GM12873 (cell line): ENCODE measurements at regions not wholly inside any gene's neighbourhood (a gene's known extent, or its start where the extent isn't known, plus 50 kb on each side); places are given as distances from the start of the nearest gene placed in this dataset.

Experiments used
- CTCF ChIP-seq: IDR thresholded peaks from 2 replicates; pipeline ENCODE4 v1.5.1; 2012; ENCODE audit warnings: low read depth, mild to moderate bottlenecking, moderate library complexity, low read length, control low read depth; ENCODE audit not compliant: insufficient read depth; ENCODE audit errors: missing control alignments

- no peak for TF ChIP-seq CTCF
Measured at GRCh38 chr1:82762829-82763532, 962.2 kb downstream of the ADGRL2 start.

- no peak for TF ChIP-seq CTCF
Measured at GRCh38 chr1:82759035-82759434, 958.3 kb downstream of the ADGRL2 start.

DNA sequence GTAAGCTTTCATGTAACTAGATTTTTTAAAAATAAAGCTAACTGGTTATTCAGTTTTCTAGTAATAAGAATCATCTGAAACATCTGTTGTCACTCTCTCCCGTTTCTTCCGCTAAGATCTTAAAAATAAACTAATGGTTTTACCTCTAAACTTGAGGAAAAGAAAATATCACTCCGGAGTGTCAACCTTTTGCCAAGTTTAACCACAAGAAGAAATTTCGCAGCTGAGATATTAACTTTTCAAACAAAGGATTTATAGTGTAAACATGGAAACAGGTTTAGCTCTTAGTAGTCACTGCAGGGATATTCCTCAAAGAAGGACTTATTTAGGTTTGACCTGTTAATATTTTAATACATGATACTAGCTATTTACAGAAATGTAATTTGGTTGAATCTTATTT, 954.9 kb downstream of the ADGRL2 start:
- TF ChIP-seq CTCF: no peak

GRCh38 chr1:82755191-82755590, 954.5 kb downstream of the ADGRL2 start:
- no peak for TF ChIP-seq CTCF

DNA sequence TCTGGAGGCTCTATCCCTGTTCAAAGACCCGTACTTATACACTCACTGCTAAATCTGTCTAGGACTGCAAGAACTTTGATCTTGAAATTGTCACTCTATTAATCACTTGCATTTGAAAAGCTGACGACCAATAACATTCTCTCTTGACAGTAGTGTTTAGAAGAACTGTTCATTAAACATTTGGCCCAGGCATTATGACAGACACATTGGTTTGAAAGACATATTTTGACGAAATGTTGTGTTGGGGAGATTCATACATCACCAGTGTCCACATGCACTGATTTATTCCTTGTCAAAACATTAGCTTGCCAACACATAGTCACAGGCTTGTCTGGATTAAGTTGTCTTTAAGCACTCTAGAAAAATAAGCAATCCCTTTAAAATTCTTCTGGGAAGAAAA, 951.3 kb downstream of the ADGRL2 start:
- no peak for TF ChIP-seq CTCF

DNA sequence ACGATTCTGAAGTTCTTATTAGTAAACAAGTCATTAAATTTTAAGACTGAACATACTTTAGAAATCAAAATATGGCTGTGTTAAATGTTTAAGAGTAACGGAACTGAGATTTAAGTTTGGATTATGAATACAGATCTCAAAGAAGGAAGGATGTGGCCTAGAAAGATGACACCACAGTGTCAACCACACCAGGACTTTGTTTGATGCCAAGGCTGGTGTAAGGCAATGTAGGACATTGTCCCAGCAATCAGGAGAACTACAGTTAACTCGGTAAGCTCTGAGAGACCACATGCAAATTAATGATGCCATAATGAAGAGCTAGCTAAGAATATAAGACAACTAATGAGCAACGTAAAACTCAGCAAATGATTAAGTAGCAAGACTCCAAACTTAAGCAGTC, 932.9 kb downstream of the ADGRL2 start:
- TF ChIP-seq CTCF: no peak

GRCh38 chr1:82731216-82731615, 930.5 kb downstream of the ADGRL2 start:
- TF ChIP-seq CTCF: no peak
